EL (cell line): ENCODE measurements at regions not wholly inside any gene's neighbourhood (a gene's known extent, or its start where the extent isn't known, plus 50 kb on each side); places are given as distances from the start of the nearest gene placed in this dataset.
"Not testable (repeated sequence)": the region's sequence is repeated elsewhere in the genome, so short reads cannot be mapped to it uniquely, and the experiment has no call there.

ENCODE experiments used
- DNase-seq: peaks from one replicate; pipeline ENCODE4 v3.0.0-alpha.2; 2016

GRCh38 chr13:76330761-76331160, 555.4 kb downstream of the KCTD12 start:
- no peak for DNase-seq

GRCh38 chr13:76329866-76330580, 556.2 kb downstream of the KCTD12 start:
- DNase-seq, result no peak

GRCh38 chr13:76329004-76329403, 557.2 kb downstream of the KCTD12 start:
- no peak for DNase-seq

DNA sequence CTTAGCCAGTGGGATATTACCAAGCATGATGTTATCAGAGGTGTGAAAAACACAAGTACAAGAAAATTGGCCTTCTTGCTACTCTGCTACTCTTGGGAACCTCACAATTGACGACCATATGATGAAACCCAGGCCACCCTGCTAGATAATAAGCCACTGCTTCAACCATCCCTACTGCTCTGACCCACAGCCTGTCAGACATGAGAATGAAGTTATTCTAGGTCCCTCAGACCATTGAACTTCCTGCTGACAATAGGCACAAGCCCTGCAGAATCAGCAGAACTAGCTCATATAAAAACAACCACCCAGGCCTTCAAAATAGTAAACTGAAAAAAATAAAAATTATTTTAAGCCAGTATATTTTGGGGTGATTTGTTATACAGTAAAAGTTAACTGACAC, 559.9 kb downstream of the KCTD12 start:
- DNase-seq, result no peak

DNA sequence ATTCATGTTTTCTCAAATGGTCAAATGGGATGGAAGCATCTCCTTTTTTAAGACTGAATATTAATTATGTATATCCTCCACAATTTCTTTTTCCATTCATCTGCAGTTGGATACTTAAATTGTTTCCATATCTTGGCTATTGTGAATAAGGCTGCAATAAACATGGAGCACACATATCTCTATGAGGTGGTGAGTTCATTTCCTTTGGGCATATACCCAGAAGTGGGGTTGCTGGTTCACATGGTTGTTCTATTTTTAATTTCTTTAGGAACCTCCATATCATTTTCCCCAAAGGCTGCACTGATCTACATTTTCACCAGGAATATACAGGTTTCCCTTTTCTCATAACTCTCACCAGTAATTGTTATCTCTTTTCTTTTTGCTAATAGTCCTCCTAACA, 566.3 kb downstream of the KCTD12 start:
- DNase-seq, result no peak

DNA sequence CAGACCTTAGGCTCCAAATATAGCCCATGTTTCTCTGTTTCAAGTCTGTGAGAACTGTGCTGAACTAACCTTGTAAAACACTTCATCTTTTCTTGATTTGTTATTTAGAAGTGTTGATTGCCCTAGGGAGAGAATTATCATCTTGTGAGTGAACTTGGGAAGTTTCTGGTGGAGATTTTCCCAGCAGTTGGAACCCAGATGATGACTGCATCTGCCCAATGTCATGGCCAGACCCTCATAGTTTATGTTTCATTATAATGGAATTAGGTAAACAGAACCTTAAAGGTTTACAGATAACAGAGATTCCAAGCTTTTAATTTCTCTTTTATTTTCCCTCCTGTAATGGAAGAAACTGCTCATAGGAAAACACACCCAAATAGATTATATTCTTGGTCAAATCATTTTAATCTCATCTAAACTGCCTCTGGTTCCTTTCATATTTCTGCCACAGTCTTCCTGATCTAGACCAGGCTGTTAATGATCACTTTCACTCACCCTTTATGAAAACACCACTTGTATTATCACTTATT, 569.1 kb downstream of the KCTD12 start:
- DNase-seq, result no peak

GRCh38 chr13:76314495-76314894, 571.7 kb downstream of the KCTD12 start:
- DNase-seq, result no peak

DNA sequence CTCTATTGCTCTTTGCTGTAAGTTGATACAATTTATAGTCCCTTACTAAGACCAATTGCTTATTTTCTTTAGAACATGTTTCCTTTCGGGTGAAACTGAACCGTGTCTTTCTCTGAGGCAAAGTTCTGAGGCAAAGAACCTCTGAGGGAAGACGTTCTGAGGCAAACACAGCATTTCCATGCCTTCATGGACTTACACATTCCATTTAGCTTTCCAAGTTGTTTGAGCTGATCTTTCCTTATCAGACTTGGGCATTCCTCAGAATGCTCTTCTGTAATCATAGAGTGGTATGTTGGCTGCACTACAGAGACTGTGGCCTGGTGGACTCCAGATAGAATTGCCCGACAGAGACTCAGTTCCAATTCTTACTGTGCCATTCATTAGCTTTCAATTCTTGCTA, 579.1 kb downstream of the KCTD12 start:
- DNase-seq, result no peak

GRCh38 chr13:76300688-76301087, 585.5 kb downstream of the KCTD12 start:
- DNase-seq, result no peak

DNA sequence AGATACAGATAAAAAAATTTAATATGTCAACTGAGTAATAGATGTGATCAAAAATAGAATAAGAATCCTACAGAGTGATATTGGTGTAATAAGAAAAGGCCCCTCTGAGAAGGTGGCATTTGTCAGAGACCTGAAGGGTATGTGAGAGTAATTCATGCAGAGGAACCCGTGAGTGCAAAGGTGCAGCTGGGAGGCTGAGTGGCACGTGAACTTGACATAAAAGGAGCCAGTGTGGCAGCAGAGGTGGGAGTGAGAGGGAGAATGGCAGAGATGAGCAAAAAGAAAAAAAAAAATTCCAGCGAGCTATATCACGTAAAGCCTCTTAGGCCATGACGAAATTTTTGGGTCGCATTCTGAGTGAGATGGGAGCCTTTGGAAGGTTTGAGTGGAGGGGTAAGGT, 588.9 kb downstream of the KCTD12 start:
- no peak for DNase-seq

DNA sequence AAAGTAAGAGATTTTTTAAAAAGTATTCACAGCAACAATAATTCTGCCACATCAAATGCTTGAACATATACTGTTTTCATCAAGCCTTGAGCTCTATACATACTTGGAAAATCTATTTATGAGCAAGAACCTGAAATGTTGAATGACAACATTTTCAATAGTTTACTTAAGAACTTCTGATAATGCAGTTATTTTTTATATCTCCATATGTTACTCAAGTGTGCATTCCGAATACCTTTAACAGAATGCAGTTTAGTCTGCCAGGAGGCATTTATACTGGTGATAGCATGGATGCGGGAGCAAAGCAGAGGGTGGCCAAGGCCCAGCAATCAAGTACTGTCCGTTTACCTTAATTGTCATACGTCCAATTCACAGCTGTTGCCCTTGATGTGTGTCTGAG, 589.5 kb downstream of the KCTD12 start:
- DNase-seq, result no peak

DNA sequence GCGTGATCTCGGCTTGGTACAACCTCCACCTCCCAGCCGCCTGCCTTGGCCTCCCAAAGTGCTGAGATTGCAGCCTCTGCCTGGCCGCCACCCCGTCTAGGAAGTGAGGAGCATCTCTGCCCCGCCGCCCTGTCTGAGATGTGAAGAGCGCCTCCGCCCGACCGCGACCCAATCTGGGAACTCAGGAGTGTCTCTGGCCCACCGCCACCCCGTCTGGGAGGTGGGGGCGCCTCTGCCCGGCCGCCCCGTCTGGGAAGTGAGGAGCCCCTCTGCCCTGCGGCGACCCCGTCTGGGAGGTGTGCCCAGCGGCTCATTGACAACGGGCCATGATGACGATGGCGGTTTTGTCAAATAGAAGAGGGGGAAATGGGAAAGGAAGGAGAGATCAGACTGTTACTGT, 591.2 kb downstream of the KCTD12 start:
- not testable (repeated sequence) for DNase-seq

- DNase-seq, result no peak
Observed at GRCh38 chr13:76293751-76294150, 592.5 kb downstream of the KCTD12 start.

- peak; percentile 25 for DNase-seq
Observed at GRCh38 chr13:76293346-76293745, 592.9 kb downstream of the KCTD12 start.

DNA sequence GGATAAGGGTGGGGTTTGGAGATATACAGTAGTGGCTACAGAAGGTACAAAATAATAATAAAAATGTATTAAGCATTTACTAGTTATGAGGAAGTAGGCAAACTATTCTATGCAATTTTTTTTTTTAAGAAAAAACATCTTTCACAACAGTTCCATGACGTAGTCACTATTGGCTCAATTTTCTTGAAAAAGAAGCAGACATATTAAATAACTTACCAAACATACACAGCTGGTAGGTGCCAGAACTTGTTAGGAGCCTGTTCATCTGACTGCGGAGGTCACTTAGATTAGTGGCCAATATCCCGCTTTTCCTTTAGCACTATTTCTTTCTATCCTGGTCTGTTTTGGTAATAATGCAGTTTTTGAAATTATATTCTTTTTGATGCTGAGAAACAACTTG, 593.5 kb downstream of the KCTD12 start:
- no peak for DNase-seq

GRCh38 chr13:76292031-76292430, 594.2 kb downstream of the KCTD12 start:
- DNase-seq, result no peak

GRCh38 chr13:76289558-76289957, 596.6 kb downstream of the KCTD12 start:
- DNase-seq, result no peak

DNA sequence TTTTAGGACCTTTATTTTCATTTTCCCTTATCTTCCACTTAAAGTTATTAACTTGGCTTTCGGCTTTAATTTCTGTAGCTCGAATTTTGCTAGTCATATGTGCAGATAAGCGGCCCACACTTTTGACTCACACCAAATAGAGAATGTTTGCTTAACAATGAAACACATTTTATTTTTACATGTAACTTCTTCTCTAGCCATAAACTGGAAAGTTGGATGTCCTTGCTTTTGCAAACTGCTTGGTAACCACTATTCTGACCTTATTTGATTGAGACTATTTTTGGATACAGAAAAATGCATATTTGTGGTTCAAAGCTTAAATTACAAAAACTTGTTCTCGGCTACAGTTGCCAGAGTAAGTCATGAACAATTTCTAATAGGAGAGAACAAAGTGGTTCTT, 600.0 kb downstream of the KCTD12 start:
- no peak for DNase-seq

- DNase-seq, result no peak
Observed at GRCh38 chr13:76285463-76285862, 600.7 kb downstream of the KCTD12 start.

DNA sequence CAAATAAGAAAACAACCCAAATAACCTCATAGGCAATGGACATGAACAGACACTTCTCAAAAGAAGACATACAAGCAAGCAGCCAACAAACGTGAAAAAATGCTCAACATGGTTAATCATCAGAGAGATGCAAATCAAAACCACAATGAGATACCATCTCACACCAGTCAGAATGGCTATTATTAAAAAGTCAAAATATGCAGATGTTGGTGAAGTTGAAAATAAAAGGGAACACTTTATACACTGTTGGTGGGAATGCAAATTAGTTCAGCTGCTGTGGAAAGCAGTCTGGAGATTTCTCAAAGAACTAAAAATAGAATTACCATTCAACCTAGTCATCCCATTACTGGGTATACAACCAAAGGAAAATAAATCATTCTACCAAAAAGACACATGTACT, 606.4 kb downstream of the KCTD12 start:
- not testable (repeated sequence) for DNase-seq

DNA sequence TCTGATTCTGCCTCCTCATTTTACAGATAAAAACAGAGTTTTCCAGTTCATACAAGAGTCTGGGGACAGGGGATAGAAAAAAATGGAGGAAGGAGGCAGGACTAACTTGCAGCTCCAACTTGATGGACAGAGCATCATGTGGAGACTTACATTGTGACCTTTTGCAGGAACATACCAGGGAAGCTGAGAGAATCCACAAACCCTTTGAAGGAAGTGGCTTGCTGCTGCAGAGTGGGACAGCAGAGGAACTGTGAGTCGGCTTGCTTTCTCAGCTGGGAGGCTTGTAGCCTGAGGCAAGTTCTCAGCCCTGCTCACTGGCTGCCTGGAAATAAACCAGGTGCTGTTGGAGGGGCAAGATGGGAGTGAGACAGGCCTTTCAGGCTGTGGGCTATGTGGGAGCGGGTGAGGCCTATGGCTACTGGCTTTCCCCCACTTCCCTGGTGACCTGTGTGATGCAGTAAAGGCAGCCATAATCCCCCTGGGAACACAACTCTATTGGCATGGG, 614.4 kb downstream of the KCTD12 start:
- DNase-seq, result peak; percentile 1

- DNase-seq, result not testable (repeated sequence)
Observed at GRCh38 chr13:76268307-76268706, 617.9 kb downstream of the KCTD12 start.

DNA sequence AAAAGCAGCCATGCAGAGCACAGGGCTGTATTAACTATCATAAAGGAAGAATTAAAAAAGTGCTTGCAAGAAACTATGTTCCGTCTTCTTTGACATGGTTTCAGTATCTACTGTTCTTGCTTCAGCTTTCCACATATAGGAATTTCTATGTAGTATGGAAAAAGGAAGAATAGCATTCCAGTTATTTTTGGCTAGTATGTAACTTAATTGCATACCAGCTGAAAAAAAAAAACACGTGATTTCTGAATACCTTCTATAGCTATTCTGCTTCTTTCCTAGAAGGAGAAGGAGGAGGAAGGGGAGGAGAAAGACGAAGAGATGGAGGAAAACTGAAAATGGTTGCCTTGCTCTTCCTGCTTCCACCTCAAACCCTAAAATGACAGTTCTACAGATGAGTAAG, 619.0 kb downstream of the KCTD12 start:
- DNase-seq, result no peak

- DNase-seq, result no peak
Observed at GRCh38 chr13:76266561-76266960, 619.6 kb downstream of the KCTD12 start.

DNA sequence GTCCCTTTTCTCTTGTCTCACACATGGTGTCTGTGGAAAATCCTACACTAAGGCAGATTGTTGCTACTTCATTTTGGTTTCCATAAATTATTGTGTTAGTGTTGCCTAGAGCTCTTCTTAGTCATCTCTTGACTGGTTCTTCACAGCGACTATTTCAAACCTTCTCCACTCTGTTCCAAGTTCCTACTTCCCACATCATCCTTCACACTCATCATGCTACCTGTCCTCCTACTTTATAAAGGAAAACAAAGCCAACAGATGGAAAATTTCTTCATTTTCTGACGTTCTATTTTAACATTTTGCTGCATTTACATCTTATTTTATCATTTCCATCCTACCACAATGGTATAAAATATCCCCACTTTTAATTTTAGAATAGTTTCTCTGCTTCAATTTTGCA, 614.1 kb downstream of the LMO7 start:
- no peak for DNase-seq
